ENCODE measurements at regions not wholly inside any gene's neighbourhood (a gene's known extent, or its start where the extent isn't known, plus 50 kb on each side); places are given as distances from the start of the nearest gene placed in this dataset.

GRCh38 chr1:56237491-56238064 lies 341.8 kb downstream of the PLPP3 start:
- POLR2A ChIA-PET (ENCODE audit: partially characterized antibody), result no interaction called here
- TF ChIP-seq BRCA1 (IDR thresholded peaks at IDR 0.05; ENCODE audit: low read depth, low read length) (no peak), MAX (IDR thresholded peaks at IDR 0.05) (no peak), SIX5 (IDR thresholded peaks at IDR 0.05; ENCODE audit: low read depth, low read length) (no peak), GTF2F1 (IDR thresholded peaks at IDR 0.05; ENCODE audit: borderline replicate concordance, low read depth, low read length) (no peak), SP2 (IDR thresholded peaks at IDR 0.05; ENCODE audit: low read length) (no peak), CBX5 (IDR thresholded peaks at IDR 0.05; ENCODE audit: low read depth, low read length) (no peak), TAF7 (optimal IDR thresholded peaks at IDR 0.05; ENCODE audit: borderline replicate concordance, low read depth, low read length) (no peak), SP1 (IDR thresholded peaks at IDR 0.05; ENCODE audit: low read depth, low read length) (no peak), CEBPB (IDR thresholded peaks at IDR 0.05; ENCODE audit: low read depth, low read length) (no peak), TAF1 (IDR thresholded peaks at IDR 0.05; ENCODE audit: low read depth, low read length) (no peak), ZNF274 (IDR thresholded peaks at IDR 0.05; ENCODE audit: borderline replicate concordance, extremely low read depth, low read length) (no peak), EZH2 (IDR thresholded peaks at IDR 0.05; ENCODE audit: low read depth, low read length, severe bottlenecking) (no peak), JUND (IDR thresholded peaks at IDR 0.05; ENCODE audit: low read length) (no peak), SIRT6 (IDR thresholded peaks at IDR 0.05; ENCODE audit: low read length) (no peak)
- no peak for FAIRE-seq

More at GRCh38 chr1:56237491-56238064, 341.8 kb downstream of the PLPP3 start:
- Histone ChIP-seq H2BK120ac (replicated peaks; ENCODE audit: low read depth, low read length) (no peak overlapping the region), H3K4me2 (ENCODE audit: insufficient read depth in 1 of 2, low read depth in 2 of 2, low read length in 2 of 2) (no peak overlapping the region), H4K8ac (ENCODE audit: extremely low read depth, insufficient read depth, low read length) (no peak overlapping the region), H3K23ac (ENCODE audit: insufficient read length) (no peak overlapping the region), H2AFZ (ENCODE audit: low read length) (no peak overlapping the region), H2AK5ac (ENCODE audit: low read depth, low read length) (no peak overlapping the region), H4K20me1 (replicated peaks in 1 of 2; ENCODE audit: control insufficient read depth in 1 of 2, insufficient read depth in 2 of 2, low read length in 2 of 2) (no peaks in the 10 kb centered on the region), H3K36me3 (ENCODE audit: control insufficient read depth in 2 of 4, insufficient read depth in 4 of 4, low read length in 3 of 4) (peaks cover 0 to 3% (median 0%) of the 10 kb centered on the region in 4 experiments; a peak in 1 of 8 replicates), H2BK15ac (ENCODE audit: low read length) (no peak overlapping the region), H3K14ac (ENCODE audit: insufficient read length) (no peak overlapping the region), H2BK12ac (ENCODE audit: low read depth, low read length) (no peak overlapping the region), H2BK20ac (ENCODE audit: low read length) (no peak overlapping the region), H4K5ac (ENCODE audit: insufficient read length, low read depth, low read length) (no peak overlapping the region), H3K9ac (replicated peaks in 1 of 4; ENCODE audit: extremely low read depth in 1 of 4, low read depth in 3 of 4, low read length in 3 of 4) (no peak overlapping the region), H3K4me3 (ENCODE audit: extremely low read depth in 1 of 4, insufficient read depth in 2 of 4, low read depth in 3 of 4, low read length in 4 of 4) (no peak overlapping the region), H2BK5ac (ENCODE audit: low read depth, low read length) (no peak overlapping the region), H3K18ac (ENCODE audit: extremely low read depth, low read length) (no peak overlapping the region), H3K4me1 (replicated peaks in 1 of 4; ENCODE audit: control insufficient read depth in 3 of 4, insufficient read depth in 4 of 4, low read length in 3 of 4) (no peaks in the 10 kb centered on the region), H3K9me3 (ENCODE audit: insufficient read depth in 2 of 2, low read depth in 1 of 2, low read length in 1 of 2) (peaks cover 0 to under 1% of the 10 kb centered on the region in 2 experiments; a peak in 1 of 4 replicates), H3K23me2 (ENCODE audit: low read depth, low read length) (no peaks in the 10 kb centered on the region), H3K79me2 (ENCODE audit: control insufficient read depth in 1 of 2, insufficient read depth in 2 of 2, low read length in 2 of 2) (no peaks in the 10 kb centered on the region), H3K27ac (ENCODE audit: low read depth, low read length) (no peak overlapping the region), H4K91ac (replicated peaks; ENCODE audit: insufficient read length, low read length) (no peak overlapping the region), H3K4ac (replicated peaks; ENCODE audit: insufficient read length, low read depth, low read length) (no peak overlapping the region), H3K27me3 (replicated peaks in 1 of 4; ENCODE audit: control insufficient read depth in 3 of 4, extremely low read depth in 1 of 4, insufficient read depth in 3 of 4, low read length in 3 of 4) (no peaks in the 10 kb centered on the region), H3K56ac (replicated peaks; ENCODE audit: insufficient read length, low read depth, low read length) (no peak overlapping the region), H3K79me1 (ENCODE audit: low read depth, low read length) (no peaks in the 10 kb centered on the region)
- CTCF ChIA-PET (ENCODE audit: partially characterized antibody), result interaction anchor here (0.5 to 1.7 kb wide), 2 partner anchors 115 to 862 kb away, joined by 3 read pairs; no protein-coding TSS in a partner anchor
- DNase-seq (ENCODE audit: low read depth in 1 of 2, low spot score in 2 of 2), result no peak
- 93% methylated on average over 4 of the region's 4 CpGs; no CpG with 5 or more reads in 1 of the 2 experiments for WGBS, 2 experiments (ENCODE audit: extremely low coverage in 1 of 2, insufficient coverage in 1 of 2, insufficient read length in 1 of 2, insufficient replicate concordance in 2 of 2, low coverage in 1 of 2, low lambda C conversion rate in 2 of 2, missing lambda C conversion rate in 1 of 2)
